Cardiac fibroblast (primary cell): ENCODE measurements at regions not wholly inside any gene's neighbourhood (a gene's known extent, or its start where the extent isn't known, plus 50 kb on each side); places are given as distances from the start of the nearest gene placed in this dataset.

Experiments used
- DNase-seq, 2 donors: peaks; one replicate each; pipeline versions ENCODE4 v3.0.0 to v3.0.0-alpha.2; 2010; ENCODE audit warnings: low read depth in 2 of 2
- H3K4me3 ChIP-seq, 2 donors: replicated peaks in 1 of 2; 1 replicate in 1 of 2; 2 replicates in 1 of 2; pipeline ENCODE4 v1.5.1; 2011; ENCODE audit warnings: low read depth in 2 of 2, low read length in 2 of 2, mild to moderate bottlenecking in 2 of 2, moderate library complexity in 1 of 2
- TF ChIP-seq, protein P1 (sequence below): IDR thresholded peaks from one replicate; pipeline ENCODE4 v1.5.1; 2011; ENCODE audit warnings: low read depth, mild to moderate bottlenecking, low read length, inconsistent platforms

DNA sequence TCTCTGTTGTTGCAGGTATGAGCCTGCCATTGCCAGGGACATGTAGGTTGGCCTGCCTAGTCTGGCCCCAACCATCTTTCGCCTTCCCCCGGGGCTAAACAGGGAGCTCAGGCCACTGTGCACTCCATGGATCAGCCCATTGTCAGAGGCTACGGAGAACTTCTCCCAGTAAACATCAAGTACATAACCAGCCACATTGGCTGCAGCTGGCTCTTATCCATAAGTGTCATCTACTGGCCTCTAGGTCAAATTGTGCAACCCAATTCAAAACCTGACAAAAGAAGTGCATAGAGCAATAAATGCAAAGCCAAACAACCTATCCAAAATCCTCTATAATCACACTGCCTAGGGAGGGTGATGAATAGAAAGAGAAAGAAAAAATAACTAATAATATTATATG lies 418.1 kb upstream of the DCC start:
- TF ChIP-seq, protein P1, sequence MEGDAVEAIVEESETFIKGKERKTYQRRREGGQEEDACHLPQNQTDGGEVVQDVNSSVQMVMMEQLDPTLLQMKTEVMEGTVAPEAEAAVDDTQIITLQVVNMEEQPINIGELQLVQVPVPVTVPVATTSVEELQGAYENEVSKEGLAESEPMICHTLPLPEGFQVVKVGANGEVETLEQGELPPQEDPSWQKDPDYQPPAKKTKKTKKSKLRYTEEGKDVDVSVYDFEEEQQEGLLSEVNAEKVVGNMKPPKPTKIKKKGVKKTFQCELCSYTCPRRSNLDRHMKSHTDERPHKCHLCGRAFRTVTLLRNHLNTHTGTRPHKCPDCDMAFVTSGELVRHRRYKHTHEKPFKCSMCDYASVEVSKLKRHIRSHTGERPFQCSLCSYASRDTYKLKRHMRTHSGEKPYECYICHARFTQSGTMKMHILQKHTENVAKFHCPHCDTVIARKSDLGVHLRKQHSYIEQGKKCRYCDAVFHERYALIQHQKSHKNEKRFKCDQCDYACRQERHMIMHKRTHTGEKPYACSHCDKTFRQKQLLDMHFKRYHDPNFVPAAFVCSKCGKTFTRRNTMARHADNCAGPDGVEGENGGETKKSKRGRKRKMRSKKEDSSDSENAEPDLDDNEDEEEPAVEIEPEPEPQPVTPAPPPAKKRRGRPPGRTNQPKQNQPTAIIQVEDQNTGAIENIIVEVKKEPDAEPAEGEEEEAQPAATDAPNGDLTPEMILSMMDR, result no peak
- no peak overlapping the region for H3K4me3 ChIP-seq
- DNase-seq, result no peak

- H3K4me3 ChIP-seq, result no peak overlapping the region
- no peak for DNase-seq
- TF ChIP-seq, protein P1, result no peak
These were observed 406.1 kb upstream of the DCC start for GRCh38 chr18:51933903-51934302.

- no peak for DNase-seq
- TF ChIP-seq, protein P1, result no peak
- no peak overlapping the region for H3K4me3 ChIP-seq
These were observed 403.9 kb upstream of the DCC start for GRCh38 chr18:51936115-51936514.

- no peak overlapping the region for H3K4me3 ChIP-seq
- TF ChIP-seq, protein P1, result no peak
- no peak for DNase-seq
These were observed 398.0 kb upstream of the DCC start for GRCh38 chr18:51941999-51942398.

GRCh38 chr18:51943281-51943680 lies 396.7 kb upstream of the DCC start:
- no peak overlapping the region for H3K4me3 ChIP-seq
- TF ChIP-seq, protein P1, result no peak
- DNase-seq, result no peak

DNA sequence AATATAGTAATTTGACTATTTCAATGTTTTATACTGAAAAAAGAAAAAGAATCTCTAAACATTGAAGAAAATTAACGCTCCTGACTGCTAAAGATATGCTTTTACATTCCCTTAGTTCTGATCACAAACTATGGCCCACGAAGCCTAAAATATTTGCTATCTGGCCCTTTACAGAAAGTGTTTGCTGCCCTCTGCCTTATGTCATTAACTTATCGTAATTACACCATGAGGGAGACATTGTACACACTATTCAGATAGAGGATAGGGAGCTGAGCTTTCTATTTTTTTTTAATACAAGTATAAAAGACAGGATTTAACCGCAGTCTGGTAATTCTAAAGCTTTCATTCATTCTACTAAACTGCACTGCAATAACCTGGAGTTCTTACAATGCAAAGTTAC lies 393.1 kb upstream of the DCC start:
- TF ChIP-seq, protein P1, result no peak
- no peak for DNase-seq
- no peak overlapping the region for H3K4me3 ChIP-seq

DNA sequence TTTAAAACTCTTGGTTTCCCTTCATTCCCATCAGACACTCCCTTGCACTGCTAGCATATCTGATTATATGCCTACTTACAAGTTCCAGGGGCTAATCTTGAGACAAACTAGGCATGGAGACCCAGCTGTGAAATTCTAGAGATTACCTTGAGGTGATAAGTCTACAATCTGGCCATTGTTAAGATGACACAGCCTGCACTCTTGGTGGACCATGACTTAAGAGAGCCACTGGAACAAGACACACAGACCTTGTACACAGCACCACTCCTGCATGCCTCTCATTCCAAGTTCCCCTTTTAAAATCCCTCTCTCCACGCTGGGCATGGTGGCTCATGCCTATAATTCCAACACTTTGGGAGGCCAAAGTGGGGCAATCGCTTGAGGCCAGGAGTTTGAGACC lies 387.2 kb upstream of the DCC start:
- TF ChIP-seq, protein P1, result no peak
- H3K4me3 ChIP-seq, result no peak overlapping the region
- DNase-seq, result no peak
